GM21390 (cell line): ENCODE measurements at regions not wholly inside any gene's neighbourhood (a gene's known extent, or its start where the extent isn't known, plus 50 kb on each side); places are given as distances from the start of the nearest gene placed in this dataset.

Source experiments
- ATAC-seq: cut with Tn5 transposase; IDR thresholded peaks from one replicate; pipeline ENCODE4 v1.9.1; 2021; ENCODE audit not compliant: unreplicated experiment

GRCh38 chr6:137731600-137731959 is 135.5 kb upstream of the TNFAIP3 start:
- ATAC-seq, result no peak

DNA sequence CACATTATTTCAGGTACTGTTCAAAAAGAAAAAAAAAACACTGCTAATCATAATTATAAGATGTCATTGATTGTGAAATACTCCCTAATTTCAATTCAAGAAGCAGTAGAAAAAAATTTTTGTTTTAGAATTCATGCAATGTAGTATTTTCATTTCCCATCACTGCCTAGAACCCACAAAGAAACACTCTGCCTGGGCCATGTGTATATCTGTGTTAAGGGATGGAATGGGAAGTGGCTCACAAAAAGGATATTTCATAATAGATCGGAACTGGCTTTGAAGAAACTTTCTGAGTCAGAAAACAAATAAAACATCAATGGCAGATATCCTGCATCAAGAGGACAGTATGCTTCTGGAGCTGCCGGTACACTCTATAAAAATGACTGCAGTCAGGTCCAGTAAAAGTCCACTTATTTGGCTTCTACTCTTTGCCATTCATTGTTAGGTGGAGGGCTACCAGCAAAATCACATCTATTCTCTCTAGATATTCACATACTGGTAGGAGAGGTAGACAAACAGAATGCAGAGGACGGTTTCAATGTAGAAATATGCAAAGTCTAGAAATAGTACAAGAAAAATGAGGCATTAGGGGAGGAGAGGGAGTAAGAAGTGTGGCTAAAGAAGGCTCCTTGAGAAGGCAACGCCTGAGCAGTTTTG is 135.0 kb upstream of the TNFAIP3 start:
- no peak for ATAC-seq

GRCh38 chr6:137733372-137733771 is 133.7 kb upstream of the TNFAIP3 start:
- no peak for ATAC-seq

DNA sequence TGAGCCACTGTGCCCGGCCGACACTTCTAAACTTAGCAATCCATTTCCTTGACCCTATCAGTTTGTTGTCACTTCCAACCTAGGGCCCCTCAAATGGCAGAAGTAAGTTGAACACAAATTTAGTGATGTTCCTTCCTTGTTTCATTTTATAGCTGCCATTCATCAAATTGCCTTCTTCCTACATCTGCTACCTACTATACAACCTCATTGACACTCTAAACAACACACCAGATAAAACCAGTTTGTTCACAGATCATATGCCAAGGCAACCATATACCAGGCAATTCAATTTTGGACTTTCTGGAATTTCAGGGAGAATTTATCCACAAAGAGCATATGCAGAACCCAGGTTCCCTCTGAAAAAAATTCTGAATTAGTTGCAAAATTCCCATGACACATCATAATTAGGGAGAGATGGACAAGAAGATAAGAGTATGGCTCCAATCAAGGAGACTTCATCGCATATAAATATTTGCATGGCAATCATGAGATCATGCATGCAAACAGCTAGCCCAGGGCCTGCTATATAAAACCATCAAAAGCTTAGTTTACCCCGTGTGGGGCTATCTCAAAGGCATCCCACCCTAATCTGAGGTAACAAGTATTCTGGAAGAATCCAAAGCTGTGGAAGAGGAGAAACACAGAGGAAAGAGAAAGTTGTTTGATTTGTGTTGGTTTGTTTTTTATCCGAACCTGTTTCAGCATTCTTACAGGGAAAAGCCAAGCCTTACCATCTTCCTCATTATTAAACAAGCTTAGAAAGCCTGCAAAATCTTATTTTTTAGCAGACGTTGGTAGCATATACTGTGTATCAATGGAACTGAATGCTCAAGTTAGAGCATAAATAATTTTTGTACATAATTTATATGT is 132.8 kb upstream of the TNFAIP3 start:
- ATAC-seq, result no peak

- no peak for ATAC-seq
Observed at GRCh38 chr6:137734875-137735182, 132.2 kb upstream of the TNFAIP3 start.

- ATAC-seq, result peak; percentile 83
Observed at GRCh38 chr6:137736048-137736818, 130.8 kb upstream of the TNFAIP3 start.

- no peak for ATAC-seq
Observed at GRCh38 chr6:137736911-137737310, 130.1 kb upstream of the TNFAIP3 start.

- no peak for ATAC-seq
Observed at GRCh38 chr6:137737836-137738596, 129.0 kb upstream of the TNFAIP3 start.

- no peak for ATAC-seq
Observed at GRCh38 chr6:137738931-137739504, 128.0 kb upstream of the TNFAIP3 start.

DNA sequence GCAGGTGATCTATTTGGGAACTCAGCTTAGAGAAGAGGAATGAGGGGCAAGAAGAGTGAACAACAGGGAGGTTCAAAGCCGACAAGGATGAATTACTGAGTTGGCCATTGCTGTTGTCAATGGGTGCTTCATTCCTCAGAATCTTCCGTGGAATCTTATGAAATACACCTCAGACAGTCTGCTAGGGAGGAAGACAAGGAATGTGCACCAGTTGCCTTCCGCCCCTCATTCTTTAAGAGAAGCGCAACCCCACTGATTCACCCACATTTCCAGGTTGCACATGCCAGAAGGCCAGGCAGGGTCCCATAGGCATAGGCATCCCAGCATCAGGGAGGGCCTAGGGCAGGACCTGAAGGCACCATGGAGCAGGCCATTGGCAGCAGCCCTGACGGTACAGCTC is 127.5 kb upstream of the TNFAIP3 start:
- ATAC-seq, result no peak

- ATAC-seq, result no peak
Observed at GRCh38 chr6:137740091-137740755, 126.8 kb upstream of the TNFAIP3 start.

- ATAC-seq, result no peak
Observed at GRCh38 chr6:137740967-137741761, 125.9 kb upstream of the TNFAIP3 start.

DNA sequence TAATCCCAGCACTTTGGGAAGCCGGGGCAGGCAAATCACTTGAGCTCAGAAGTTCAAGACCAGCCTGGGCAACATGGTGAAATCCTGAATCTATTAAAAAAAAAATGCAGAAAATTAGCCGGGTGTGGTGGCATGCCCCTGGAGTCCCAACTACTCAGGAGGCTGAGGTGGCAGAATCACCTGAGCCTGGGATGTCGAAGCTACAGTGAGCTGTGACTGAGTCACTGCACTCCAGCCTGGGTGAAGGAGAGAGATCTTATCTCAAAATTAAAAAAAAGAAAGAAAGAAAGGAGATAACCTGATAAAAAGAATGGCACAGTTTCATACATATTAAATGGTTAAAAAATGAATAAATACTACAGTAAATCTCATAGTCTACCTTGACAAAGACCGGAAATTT is 123.6 kb upstream of the TNFAIP3 start:
- no peak for ATAC-seq

DNA sequence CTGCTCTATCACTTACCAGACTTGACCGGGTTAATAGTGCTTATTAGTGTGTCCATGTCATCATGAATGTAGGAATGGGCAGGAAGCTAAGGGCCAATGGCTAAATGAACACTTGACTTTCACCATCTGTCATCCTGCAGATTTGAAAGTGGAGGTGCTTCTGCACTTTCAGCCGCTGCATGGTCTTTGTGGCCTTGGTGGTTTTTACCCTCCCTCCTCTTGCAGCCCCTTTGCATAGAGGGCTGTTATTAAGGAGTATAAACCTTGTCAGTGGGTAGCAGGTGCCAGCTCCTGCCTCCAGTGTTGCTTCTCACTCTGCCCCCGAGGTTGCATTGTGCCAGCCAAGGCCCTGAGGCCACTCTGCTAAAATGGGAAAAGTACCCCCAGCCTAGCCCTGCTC is 122.2 kb upstream of the TNFAIP3 start:
- peak; percentile 85 for ATAC-seq

GRCh38 chr6:137745321-137745720 is 121.7 kb upstream of the TNFAIP3 start:
- no peak for ATAC-seq

DNA sequence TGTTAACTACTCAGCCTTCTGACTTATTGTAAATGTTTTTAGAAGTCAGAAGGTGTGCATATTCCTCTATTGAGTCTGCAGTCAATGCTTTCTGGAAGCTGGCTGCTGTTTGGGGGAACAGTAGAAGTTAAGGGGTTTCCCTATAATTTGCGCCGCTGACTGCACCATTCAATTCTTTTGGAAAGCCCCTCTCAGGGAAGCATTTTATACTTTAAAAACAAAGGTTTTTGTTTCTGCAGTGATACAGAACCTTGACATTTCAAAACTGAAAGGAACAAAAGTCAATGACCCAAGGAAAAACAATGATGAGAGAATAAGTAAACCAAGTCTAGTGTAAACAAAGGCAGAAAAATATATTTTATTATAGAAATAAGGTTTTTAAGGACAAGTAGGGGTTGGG is 120.8 kb upstream of the TNFAIP3 start:
- no peak for ATAC-seq

GRCh38 chr6:137749696-137750211 is 117.3 kb upstream of the TNFAIP3 start:
- no peak for ATAC-seq

DNA sequence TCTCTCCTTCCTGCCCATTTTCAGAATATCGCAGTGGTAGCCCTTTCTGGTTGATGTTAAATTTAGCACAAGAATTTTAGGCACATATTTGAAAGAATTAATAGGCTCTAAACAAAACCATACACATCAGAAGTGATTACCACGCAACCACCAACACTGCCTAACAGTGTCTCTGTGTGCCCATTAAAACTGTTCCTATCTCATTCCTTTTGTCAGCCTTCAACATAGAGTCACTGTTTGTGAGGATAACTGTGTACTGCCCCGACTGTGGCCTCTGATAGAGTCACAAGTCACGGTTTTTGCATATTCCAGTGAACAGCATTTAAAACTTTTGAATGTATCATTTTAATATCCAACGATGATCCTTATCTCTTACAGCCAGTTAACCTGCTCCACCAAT is 116.8 kb upstream of the TNFAIP3 start:
- ATAC-seq, result no peak
